ENCODE measurements at regions not wholly inside any gene's neighbourhood (a gene's known extent, or its start where the extent isn't known, plus 50 kb on each side); places are given as distances from the start of the nearest gene placed in this dataset.

GRCh38 chr13:22002893-22003292 lies 332.0 kb downstream of the FGF9 start:
- Histone ChIP-seq H3K27ac (ENCODE audit: low read depth in 1 of 2, low read length in 1 of 2) (no peak overlapping the region), H3K4me3 (ENCODE audit: low read length in 2 of 2) (no peak overlapping the region), H3K4me1 (ENCODE audit: control insufficient read depth in 2 of 2, insufficient read depth in 2 of 2, low read length in 2 of 2) (no peaks in the 10 kb centered on the region), H3K36me3 (ENCODE audit: control insufficient read depth in 2 of 2, insufficient read depth in 2 of 2, low read length in 1 of 2) (no peaks in the 10 kb centered on the region), H3K9me3 (ENCODE audit: control insufficient read depth in 2 of 2, insufficient read depth in 1 of 2, low read length in 1 of 2) (no peaks in the 10 kb centered on the region), H3K27me3 (ENCODE audit: control insufficient read depth in 2 of 2, insufficient read depth in 1 of 2, low read length in 1 of 2) (no peaks in the 10 kb centered on the region)
- DNase-seq (ENCODE audit: low read depth in 6 of 9, low spot score in 9 of 9): no peak
- WGBS: 80% methylated on average over 4 of the region's 4 CpGs

GRCh38 chr13:22009500-22009899 lies 338.6 kb downstream of the FGF9 start:
- no peaks in the 10 kb centered on the region for H3K4me1 ChIP-seq (ENCODE audit: control insufficient read depth in 2 of 2, insufficient read depth in 2 of 2, low read length in 2 of 2)
- no peaks in the 10 kb centered on the region for H3K27me3 ChIP-seq (ENCODE audit: control insufficient read depth in 2 of 2, insufficient read depth in 1 of 2, low read length in 1 of 2)
- WGBS: 77% methylated on average over 8 of the region's 8 CpGs
- no peak overlapping the region for H3K4me3 ChIP-seq (ENCODE audit: low read length in 2 of 2)
- no peaks in the 10 kb centered on the region for H3K9me3 ChIP-seq (ENCODE audit: control insufficient read depth in 2 of 2, insufficient read depth in 1 of 2, low read length in 1 of 2)
- no peaks in the 10 kb centered on the region for H3K36me3 ChIP-seq (ENCODE audit: control insufficient read depth in 2 of 2, insufficient read depth in 2 of 2, low read length in 1 of 2)
- DNase-seq (ENCODE audit: low read depth in 6 of 9, low spot score in 9 of 9): no peak
- no peak overlapping the region for H3K27ac ChIP-seq (ENCODE audit: low read depth in 1 of 2, low read length in 1 of 2)

- 89% methylated on average over 6 of the region's 6 CpGs for WGBS
- Histone ChIP-seq H3K4me1 (ENCODE audit: control insufficient read depth in 2 of 2, insufficient read depth in 2 of 2, low read length in 2 of 2) (no peaks in the 10 kb centered on the region), H3K9me3 (ENCODE audit: control insufficient read depth in 2 of 2, insufficient read depth in 1 of 2, low read length in 1 of 2) (no peaks in the 10 kb centered on the region), H3K4me3 (ENCODE audit: low read length in 2 of 2) (no peak overlapping the region), H3K27me3 (ENCODE audit: control insufficient read depth in 2 of 2, insufficient read depth in 1 of 2, low read length in 1 of 2) (no peaks in the 10 kb centered on the region), H3K36me3 (ENCODE audit: control insufficient read depth in 2 of 2, insufficient read depth in 2 of 2, low read length in 1 of 2) (no peaks in the 10 kb centered on the region), H3K27ac (ENCODE audit: low read depth in 1 of 2, low read length in 1 of 2) (no peak overlapping the region)
- no peak for DNase-seq (ENCODE audit: low read depth in 6 of 9, low spot score in 9 of 9)
These were observed 339.1 kb downstream of the FGF9 start for GRCh38 chr13:22009937-22010336.

GRCh38 chr13:22012686-22013085 lies 341.8 kb downstream of the FGF9 start:
- H3K9me3 ChIP-seq (ENCODE audit: control insufficient read depth in 2 of 2, insufficient read depth in 1 of 2, low read length in 1 of 2): no peaks in the 10 kb centered on the region
- H3K27ac ChIP-seq (ENCODE audit: low read depth in 1 of 2, low read length in 1 of 2): no peak overlapping the region
- no peaks in the 10 kb centered on the region for H3K36me3 ChIP-seq (ENCODE audit: control insufficient read depth in 2 of 2, insufficient read depth in 2 of 2, low read length in 1 of 2)
- 63% methylated on average over 2 of the region's 2 CpGs for WGBS
- no peak for DNase-seq (ENCODE audit: low read depth in 6 of 9, low spot score in 9 of 9)
- H3K4me1 ChIP-seq (ENCODE audit: control insufficient read depth in 2 of 2, insufficient read depth in 2 of 2, low read length in 2 of 2): no peaks in the 10 kb centered on the region
- no peak overlapping the region for H3K4me3 ChIP-seq (ENCODE audit: low read length in 2 of 2)
- no peaks in the 10 kb centered on the region for H3K27me3 ChIP-seq (ENCODE audit: control insufficient read depth in 2 of 2, insufficient read depth in 1 of 2, low read length in 1 of 2)

- WGBS: 72% methylated on average over 6 of the region's 6 CpGs
- H3K27me3 ChIP-seq (ENCODE audit: control insufficient read depth in 2 of 2, insufficient read depth in 1 of 2, low read length in 1 of 2): no peaks in the 10 kb centered on the region
- no peak overlapping the region for H3K4me3 ChIP-seq (ENCODE audit: low read length in 2 of 2)
- H3K4me1 ChIP-seq (ENCODE audit: control insufficient read depth in 2 of 2, insufficient read depth in 2 of 2, low read length in 2 of 2): no peaks in the 10 kb centered on the region
- H3K9me3 ChIP-seq (ENCODE audit: control insufficient read depth in 2 of 2, insufficient read depth in 1 of 2, low read length in 1 of 2): no peaks in the 10 kb centered on the region
- no peak overlapping the region for H3K27ac ChIP-seq (ENCODE audit: low read depth in 1 of 2, low read length in 1 of 2)
- no peak for DNase-seq (ENCODE audit: low read depth in 6 of 9, low spot score in 9 of 9)
- no peaks in the 10 kb centered on the region for H3K36me3 ChIP-seq (ENCODE audit: control insufficient read depth in 2 of 2, insufficient read depth in 2 of 2, low read length in 1 of 2)
These were observed 343.6 kb downstream of the FGF9 start for GRCh38 chr13:22014469-22014868.

GRCh38 chr13:22017226-22017625 lies 346.4 kb downstream of the FGF9 start:
- Histone ChIP-seq H3K4me3 (ENCODE audit: low read length in 2 of 2) (no peak overlapping the region), H3K4me1 (ENCODE audit: control insufficient read depth in 2 of 2, insufficient read depth in 2 of 2, low read length in 2 of 2) (no peaks in the 10 kb centered on the region), H3K9me3 (ENCODE audit: control insufficient read depth in 2 of 2, insufficient read depth in 1 of 2, low read length in 1 of 2) (no peaks in the 10 kb centered on the region), H3K27ac (ENCODE audit: low read depth in 1 of 2, low read length in 1 of 2) (no peak overlapping the region), H3K36me3 (ENCODE audit: control insufficient read depth in 2 of 2, insufficient read depth in 2 of 2, low read length in 1 of 2) (no peaks in the 10 kb centered on the region), H3K27me3 (ENCODE audit: control insufficient read depth in 2 of 2, insufficient read depth in 1 of 2, low read length in 1 of 2) (no peaks in the 10 kb centered on the region)
- DNase-seq (ENCODE audit: low read depth in 6 of 9, low spot score in 9 of 9): no peak
- 16% methylated on average over 3 of the region's 3 CpGs for WGBS

- Histone ChIP-seq H3K4me3 (ENCODE audit: low read length in 2 of 2) (no peak overlapping the region), H3K9me3 (ENCODE audit: control insufficient read depth in 2 of 2, insufficient read depth in 1 of 2, low read length in 1 of 2) (no peaks in the 10 kb centered on the region), H3K4me1 (ENCODE audit: control insufficient read depth in 2 of 2, insufficient read depth in 2 of 2, low read length in 2 of 2) (no peaks in the 10 kb centered on the region), H3K27ac (ENCODE audit: low read depth in 1 of 2, low read length in 1 of 2) (no peak overlapping the region), H3K36me3 (ENCODE audit: control insufficient read depth in 2 of 2, insufficient read depth in 2 of 2, low read length in 1 of 2) (no peaks in the 10 kb centered on the region), H3K27me3 (ENCODE audit: control insufficient read depth in 2 of 2, insufficient read depth in 1 of 2, low read length in 1 of 2) (no peaks in the 10 kb centered on the region)
- 96% methylated on average over 14 of the region's 14 CpGs for WGBS
- peak in 2 of 9 donors; percentile 8 to 26 for DNase-seq (ENCODE audit: low read depth in 6 of 9, low spot score in 9 of 9)
These were observed 347.4 kb downstream of the FGF9 start for GRCh38 chr13:22018076-22018835.

GRCh38 chr13:22018836-22019210 lies 347.9 kb downstream of the FGF9 start:
- H3K27ac ChIP-seq (ENCODE audit: low read depth in 1 of 2, low read length in 1 of 2): no peak overlapping the region
- DNase-seq (ENCODE audit: low read depth in 6 of 9, low spot score in 9 of 9): peak in 1 of 9 donors; percentile 30
- H3K27me3 ChIP-seq (ENCODE audit: control insufficient read depth in 2 of 2, insufficient read depth in 1 of 2, low read length in 1 of 2): no peaks in the 10 kb centered on the region
- WGBS: 93% methylated on average over 4 of the region's 4 CpGs
- H3K4me1 ChIP-seq (ENCODE audit: control insufficient read depth in 2 of 2, insufficient read depth in 2 of 2, low read length in 2 of 2): no peaks in the 10 kb centered on the region
- no peak overlapping the region for H3K4me3 ChIP-seq (ENCODE audit: low read length in 2 of 2)
- H3K36me3 ChIP-seq (ENCODE audit: control insufficient read depth in 2 of 2, insufficient read depth in 2 of 2, low read length in 1 of 2): no peaks in the 10 kb centered on the region
- no peaks in the 10 kb centered on the region for H3K9me3 ChIP-seq (ENCODE audit: control insufficient read depth in 2 of 2, insufficient read depth in 1 of 2, low read length in 1 of 2)

- Histone ChIP-seq H3K4me1 (ENCODE audit: control insufficient read depth in 2 of 2, insufficient read depth in 2 of 2, low read length in 2 of 2) (no peaks in the 10 kb centered on the region), H3K36me3 (ENCODE audit: control insufficient read depth in 2 of 2, insufficient read depth in 2 of 2, low read length in 1 of 2) (no peaks in the 10 kb centered on the region), H3K4me3 (ENCODE audit: low read length in 2 of 2) (no peak overlapping the region), H3K27me3 (ENCODE audit: control insufficient read depth in 2 of 2, insufficient read depth in 1 of 2, low read length in 1 of 2) (no peaks in the 10 kb centered on the region), H3K27ac (ENCODE audit: low read depth in 1 of 2, low read length in 1 of 2) (no peak overlapping the region), H3K9me3 (ENCODE audit: control insufficient read depth in 2 of 2, insufficient read depth in 1 of 2, low read length in 1 of 2) (no peaks in the 10 kb centered on the region)
- no peak for DNase-seq (ENCODE audit: low read depth in 6 of 9, low spot score in 9 of 9)
- WGBS: 90% methylated on average over 8 of the region's 8 CpGs
These were observed 353.6 kb downstream of the FGF9 start for GRCh38 chr13:22024381-22024994.
